HL-60/S4 treated with retinoic acid at 250 ng/mL for 4 days and 3 days (cell line): ENCODE measurements at regions not wholly inside any gene's neighbourhood (a gene's known extent, or its start where the extent isn't known, plus 50 kb on each side); places are given as distances from the start of the nearest gene placed in this dataset.
"Not testable (repeated sequence)": the region's sequence is repeated elsewhere in the genome, so short reads cannot be mapped to it uniquely, and the experiment has no call there.

Experiments
- in situ Hi-C: fragments of 300-500 bp; cut with MboI; formaldehyde crosslinking; loops from 2 replicates; pipeline ENCODE4 v1.7.0; 2022; ENCODE audit warnings: low sequenced_read_pairs

DNA sequence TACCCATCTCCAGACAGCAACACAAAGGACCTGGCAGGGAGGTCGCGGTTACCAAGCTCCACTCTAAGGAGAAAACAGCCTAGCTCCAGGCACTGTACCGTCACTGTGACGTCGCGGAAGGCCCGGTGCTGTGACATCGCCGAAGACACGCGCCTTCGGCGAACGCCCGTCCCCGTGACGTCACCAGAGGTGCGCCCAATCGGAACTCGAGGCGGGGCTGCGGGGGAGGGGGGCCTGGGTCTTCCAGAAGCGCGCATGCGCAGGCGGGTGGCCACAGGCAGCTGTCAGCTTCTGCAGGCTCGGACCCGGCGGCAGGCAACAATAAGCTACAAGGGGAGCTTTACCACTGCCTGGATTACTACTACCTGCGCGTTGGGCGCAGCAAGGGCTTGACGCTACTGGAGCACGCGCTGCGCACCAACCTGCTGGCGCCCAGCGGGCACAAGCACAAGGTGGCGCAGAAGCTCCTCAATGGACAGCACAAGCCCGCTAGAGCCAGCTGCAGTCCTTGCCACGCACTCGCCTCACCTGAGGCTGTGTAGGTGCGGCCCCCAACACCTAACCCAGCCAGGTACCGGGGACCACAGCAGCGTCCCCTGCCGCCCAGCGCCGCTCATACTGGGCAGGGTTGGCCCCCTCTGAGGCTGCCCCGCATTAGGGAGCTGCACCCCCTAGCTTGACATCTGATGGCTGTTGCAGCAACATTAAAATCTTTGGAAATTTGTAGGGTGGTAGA lies 208.4 kb downstream of the TPST1 start:
- in situ Hi-C loops = no loop called here

DNA sequence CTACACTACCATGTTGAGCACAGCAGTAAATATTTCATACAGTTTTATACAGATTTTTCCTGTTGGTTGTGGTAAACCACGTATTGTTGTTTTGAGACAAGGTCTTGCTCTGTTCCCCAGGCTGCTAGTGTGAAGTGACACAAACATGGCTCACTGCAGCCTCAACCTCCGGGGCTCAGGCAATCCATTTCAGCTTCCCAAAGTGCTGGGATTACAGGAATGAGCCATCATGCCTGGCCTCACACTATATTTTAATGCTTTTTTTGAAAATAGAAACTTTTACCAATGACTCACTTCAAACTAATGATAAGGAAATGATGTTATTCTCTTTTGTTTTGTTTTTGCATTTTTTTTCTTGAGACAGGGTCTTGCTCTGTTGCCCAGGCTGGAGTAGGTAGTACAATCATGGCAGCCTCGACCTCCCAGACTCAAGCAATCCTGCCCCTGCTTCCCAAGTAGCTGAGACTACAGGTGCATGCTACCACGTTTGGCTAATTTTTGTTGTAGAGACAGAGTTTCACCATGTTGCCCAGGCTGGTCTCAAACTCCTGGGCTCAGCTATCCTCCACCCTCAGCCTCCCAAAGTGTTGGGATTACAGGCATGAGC lies 210.6 kb downstream of the TPST1 start:
- in situ Hi-C loops = no loop called here

DNA sequence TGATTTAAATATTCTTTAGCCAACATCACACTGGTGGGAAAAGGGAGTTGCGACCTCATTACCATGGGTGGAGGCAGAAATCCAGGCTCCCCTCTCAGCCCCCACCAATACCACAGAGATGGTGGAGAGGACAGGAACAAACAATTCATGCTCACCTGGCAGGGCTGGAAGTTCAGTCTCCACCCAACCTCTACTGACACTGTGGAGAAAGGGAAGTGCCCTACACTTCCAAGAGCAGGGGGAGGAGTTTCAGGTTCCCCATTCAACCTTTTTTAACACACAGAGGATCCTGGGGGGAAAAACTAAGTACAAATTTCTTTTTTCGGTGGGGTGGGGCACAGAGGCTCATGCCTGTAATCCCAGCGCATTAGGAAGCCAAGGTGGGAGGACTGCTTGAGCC lies 210.1 kb upstream of the KCTD7 start:
- in situ Hi-C loops = no loop called here

DNA sequence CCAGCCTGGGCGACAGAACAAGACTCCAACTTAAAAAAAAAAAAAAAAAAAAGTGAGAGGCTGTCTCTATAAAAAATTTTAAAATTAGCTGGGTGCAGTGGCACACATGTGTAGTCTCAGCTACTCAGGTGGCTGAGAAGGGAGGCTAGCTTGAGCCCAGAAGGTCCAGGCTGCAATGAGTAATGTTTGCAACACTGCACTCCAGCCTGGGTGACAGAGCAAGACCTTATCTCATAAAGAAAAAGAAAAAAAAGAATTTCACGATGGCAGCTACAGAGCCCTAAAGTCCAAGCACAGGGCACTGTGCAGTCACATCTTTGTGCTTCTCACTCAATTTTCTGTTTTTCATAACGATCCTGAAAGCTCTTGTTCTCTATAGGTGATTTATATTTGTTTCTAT lies 209.5 kb upstream of the KCTD7 start:
- in situ Hi-C loops = no loop called here

DNA sequence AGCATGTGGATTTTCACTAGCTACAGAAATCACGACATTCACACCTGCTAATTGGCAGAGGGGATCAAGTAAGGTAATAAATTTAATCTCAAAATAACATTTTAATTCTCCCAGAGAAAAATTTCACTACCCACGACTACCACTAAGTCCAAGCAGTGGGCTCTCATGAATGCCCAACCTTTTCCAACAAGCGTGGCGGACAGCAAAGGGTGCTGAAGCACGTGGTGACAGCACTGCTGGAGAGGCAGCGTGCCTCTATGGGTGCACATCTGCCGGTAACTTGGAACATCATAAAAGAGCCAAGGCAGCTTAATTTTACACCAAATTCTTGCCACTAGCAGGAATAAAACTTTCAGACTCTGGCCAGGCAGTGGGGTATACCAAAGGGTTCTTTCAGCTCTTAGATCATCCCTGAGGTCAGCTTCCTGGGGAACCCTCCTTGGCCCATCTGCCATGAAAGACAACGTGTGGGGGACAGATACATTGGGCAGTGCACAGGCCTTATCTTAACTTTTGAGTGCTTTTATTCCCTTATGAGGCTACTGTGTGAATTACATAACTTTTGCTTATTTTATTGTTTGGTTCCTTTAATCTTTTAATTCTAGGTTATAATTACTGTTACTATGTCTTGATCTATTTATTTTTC lies 206.7 kb upstream of the KCTD7 start:
- in situ Hi-C loops = no loop called here

DNA sequence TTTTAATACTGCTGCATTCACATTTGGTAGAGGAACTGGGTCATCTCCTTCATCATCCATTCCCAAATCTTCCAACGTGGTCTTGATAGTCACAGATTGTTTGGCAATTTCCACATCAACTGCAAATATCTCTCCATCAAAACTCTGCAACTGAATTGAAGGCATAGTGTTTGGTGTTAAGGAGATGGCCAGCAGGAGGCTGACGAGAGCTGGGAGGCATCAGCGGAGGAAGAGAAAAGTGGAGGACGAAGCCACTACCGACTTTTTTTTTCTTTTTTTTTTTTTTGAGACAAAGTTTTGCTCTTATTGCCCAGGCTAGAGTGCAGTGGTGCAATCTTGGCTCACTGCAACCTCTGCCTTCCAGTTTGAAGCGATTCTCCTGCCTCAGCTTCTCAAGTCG lies 205.0 kb upstream of the KCTD7 start:
- in situ Hi-C loops = no loop called here

DNA sequence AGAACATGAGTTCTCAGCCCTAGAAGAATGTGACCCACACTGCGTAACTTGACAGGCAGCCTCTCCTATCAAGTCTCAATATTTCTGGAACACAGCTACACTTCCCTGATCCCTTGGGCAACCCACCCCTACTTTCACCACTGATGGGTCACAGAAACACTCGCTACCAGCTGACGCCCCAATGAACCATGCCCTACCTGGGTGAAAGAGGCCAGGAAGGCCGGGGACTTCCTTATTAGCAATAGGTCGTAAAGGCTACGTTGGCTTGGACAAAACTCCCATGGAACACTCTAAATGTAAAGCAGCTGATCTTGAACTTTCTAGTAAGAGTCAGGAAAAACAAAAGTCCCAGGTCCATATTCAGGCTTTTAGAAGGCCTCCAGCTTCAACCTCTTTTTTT lies 202.3 kb upstream of the KCTD7 start:
- in situ Hi-C loops = no loop called here

DNA sequence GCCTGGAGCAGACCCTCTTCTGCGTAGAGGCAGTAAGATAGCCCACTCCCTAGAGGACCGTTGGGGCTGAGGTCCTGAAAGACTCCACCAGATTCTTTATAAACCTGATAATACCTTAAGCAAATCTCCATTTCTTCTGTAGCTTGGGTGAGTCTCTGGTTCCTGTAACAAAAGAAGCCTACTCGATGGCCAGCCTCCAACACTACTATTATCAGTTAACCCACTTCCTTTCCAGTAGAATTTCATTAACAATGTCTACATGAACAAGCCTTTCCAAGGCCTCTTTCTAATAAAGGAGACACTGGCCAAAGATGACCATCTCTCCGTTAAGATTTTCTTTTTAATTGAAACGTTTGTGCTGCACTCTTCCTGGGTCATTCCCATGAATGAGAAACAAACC lies 201.7 kb upstream of the KCTD7 start:
- in situ Hi-C loops = no loop called here

DNA sequence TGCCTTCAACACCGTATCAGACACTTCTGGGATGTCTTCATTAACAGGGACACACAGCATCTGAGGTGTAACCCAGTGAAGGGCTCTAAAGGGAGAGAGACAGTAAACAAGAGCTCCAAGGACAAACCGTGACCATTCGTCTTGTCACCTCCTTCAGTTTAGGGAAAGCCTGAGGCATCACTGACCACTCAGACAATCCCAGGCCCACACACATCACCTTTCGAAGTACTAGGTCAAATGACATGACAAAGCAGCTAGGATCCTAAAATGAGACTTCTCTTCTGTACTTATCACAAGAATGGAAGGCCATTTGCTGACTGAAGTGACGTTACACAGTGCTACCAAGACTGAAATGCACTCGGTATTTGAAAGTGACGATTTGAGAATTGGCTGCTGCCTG lies 200.7 kb upstream of the KCTD7 start:
- in situ Hi-C loops = no loop called here

DNA sequence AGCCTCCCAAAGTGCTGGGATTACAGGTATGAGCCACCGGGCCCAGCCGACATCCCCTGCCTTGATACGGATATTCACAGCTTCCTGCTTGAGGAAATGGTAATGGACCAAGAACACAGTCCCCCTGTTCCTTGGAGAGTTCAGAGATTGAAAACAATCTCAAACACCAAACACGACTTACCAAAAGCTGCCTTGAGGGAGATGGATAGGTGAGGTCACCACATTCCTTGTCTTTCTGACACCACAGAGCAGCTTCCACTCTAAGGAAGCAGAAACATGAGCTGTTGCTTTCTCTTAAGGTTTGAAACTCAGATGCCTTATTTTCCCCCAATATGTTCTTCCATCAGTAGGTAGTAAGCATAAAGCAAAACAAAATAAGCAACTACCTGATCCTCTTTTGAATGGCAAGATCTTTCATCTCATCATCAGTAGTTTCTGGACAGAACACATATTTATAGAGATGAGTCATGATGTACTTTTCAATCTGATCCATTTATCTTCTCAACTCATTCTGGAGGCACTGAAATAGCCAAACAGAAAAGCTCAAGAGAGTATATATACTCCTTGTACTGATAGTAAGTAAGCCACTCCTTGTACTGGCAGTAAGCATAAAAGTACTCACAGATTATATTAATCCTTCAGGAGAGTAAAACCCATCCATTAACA lies 199.1 kb upstream of the KCTD7 start:
- in situ Hi-C loops = no loop called here

DNA sequence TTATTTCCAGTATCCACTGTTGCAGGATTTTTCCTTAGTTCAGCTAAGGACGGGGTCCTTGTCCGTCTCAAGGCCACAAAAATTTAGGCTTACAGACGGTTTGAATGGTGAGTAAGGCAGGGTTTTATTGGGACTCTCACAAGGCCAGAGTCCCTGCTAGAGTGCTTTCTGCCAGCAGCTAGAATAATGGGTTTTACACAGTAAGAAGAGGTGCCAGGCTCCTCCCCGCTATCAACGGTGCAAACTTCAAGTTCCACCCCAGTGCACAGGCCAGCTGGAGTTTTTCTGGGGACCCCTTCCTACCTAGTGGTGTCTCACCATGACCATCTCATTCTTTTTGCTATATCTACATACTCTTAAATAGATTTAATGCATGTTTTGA lies 198.5 kb upstream of the KCTD7 start:
- in situ Hi-C loops = no loop called here

DNA sequence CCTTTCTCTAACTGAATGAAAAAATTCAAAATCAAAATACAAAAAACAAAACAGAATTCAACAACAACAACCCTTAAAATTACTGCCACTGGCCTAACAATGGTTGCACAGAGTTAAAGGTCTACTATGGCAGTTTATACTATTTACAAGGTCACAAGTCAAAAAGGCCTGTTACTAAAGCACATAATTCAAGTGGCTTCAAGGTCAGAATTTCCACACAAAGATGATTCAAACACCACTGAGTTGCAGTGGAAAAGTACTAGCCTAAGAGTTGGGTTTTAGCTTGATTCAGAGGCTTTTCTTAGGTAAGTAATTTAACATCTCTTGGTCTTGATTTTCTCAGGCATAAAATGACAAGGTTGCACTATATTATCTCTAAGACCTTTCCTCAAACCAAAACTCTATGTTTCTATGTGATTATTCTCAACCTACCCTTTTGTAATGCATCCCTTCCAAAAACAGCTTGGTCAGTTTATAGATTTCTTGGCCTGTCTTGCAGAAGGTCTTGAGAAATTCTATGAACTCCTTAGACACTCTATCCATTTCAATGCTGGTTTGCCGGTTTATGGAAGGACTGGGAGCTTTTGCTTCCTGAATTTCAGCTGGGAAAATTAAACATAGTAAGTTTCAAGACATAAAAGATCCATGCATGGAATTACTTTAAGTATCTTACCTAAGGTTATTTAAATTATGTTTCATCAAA lies 189.8 kb upstream of the KCTD7 start:
- in situ Hi-C loops = not testable (repeated sequence)

DNA sequence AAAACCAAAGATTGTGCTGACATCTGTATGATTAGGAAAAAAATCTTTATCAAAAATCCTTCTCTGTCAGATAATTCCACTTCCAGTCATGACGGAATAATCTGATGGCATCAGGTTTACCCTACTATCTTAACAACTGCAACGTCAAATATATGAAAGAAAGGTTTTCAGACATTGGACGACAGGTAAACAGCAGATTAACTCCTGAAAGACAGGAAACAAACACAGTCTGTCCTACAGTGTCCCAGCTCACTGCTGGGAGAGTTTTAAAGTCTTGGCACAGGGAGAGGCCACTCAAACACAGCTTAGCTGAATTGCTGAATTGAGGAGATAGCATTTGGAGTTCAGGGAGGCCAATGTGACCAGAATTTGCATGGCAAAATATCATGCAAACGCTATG lies 186.3 kb upstream of the KCTD7 start:
- in situ Hi-C loops = no loop called here

DNA sequence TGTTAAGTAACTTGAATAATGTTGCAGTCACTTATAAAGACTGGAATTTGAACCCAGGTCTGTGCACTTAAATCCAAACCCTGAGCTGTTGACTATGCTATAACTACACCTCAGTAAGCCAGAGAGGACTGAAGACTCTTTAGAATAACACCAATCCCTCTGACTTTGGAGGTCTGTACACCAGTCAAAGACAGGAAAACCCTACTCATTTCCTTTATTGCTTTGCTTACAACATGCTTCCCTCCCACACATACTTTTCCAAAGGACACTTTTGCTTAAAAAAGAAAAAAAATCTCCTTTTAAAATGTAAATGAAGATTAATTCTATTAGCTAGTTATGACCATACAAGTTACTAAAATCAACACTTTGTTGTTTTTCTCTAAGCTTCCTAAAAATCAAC lies 184.7 kb upstream of the KCTD7 start:
- in situ Hi-C loops = no loop called here

DNA sequence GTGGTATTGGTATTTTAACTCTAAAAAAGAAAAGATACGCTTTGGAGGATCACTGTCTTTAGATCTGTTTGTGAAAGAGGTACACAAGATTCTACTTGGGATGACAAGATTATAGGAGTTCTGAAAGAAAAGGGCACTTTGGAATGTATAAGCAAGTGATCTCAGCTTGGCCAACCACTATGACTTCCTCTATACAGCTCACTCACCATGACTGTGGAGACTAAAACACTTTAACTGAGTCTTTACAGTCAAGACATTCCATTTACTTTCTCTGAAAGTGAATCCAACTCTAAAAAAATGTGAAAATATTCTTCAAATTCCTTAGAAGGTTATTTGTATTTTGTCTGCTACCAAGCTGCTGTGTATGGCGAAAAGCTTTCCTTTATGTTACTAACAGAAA lies 181.7 kb upstream of the KCTD7 start:
- in situ Hi-C loops = not testable (repeated sequence)

DNA sequence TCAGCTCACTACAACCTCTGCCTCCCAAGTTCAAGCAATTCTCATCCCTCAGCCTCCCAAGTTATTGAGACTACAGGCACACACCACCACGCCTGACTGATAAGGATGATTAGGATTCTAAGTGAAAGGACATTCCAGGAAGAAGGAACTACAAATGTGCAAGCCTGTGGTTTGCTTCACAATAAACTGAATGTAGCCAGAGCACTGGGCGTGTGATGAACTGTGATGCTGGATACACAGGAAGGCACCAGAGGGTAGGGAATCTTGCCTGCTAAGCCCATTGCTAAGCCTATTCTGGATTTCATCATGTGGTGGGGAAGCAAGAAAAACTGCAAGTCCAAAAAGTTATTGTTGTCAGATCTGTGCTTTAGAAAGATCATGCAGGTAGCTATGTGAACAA lies 177.9 kb upstream of the KCTD7 start:
- in situ Hi-C loops = not testable (repeated sequence)

DNA sequence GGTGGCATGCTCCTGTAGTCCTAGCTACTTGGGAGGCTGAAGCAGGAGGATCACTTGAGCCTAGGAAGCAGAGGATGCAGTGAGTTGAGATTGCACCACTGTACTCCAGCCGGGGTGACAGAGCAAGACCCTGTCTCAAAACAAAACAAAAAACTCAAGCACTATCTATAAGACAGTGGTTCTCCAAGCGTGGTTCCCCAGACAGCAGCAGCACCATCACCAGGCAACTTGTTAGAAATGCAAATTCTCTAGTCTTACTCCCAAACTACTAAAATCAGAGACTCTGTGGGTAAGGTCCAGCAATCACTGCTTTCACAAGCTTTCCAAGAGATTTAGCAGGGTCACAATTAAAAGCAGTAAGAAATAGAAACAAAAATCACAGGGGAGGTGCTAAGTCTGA lies 177.0 kb upstream of the KCTD7 start:
- in situ Hi-C loops = not testable (repeated sequence)

DNA sequence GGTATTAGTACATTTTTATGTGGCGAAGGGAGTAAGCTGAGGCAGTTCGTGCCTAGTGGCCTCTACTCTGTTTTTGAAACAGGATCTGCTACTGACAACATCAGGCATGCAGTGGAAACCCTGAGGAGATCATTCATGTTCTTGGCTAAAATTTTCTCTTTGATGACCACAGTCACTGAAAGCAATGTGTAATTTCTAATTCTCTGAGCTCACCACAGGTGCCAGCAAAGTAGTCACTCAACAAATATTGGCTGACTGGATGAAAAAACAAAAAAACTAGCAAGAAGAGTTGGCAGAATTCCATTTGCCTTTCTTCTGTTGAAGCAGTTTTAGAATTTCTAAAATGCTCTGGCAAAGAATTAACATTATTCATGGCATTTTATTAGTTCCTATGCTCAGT lies 176.5 kb upstream of the KCTD7 start:
- in situ Hi-C loops = no loop called here

DNA sequence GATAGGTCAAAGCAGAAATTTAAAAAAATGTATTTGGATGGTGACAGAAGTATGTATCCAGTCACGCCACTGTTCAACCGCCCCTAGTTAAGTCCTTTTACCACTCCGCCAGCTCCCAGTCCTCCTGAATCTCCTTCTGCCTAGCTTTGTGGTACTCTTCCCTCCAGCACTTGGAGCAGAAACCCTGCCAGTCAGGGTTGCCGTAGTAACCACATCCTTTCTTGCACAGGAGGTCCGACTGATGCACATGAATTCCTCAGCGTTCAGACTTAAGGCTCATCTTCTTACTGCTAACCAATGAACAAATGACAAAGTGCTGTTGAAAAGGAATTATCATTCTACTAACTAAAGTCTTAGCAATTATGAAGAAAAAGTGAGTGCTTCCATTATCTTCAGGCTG lies 175.3 kb upstream of the KCTD7 start:
- in situ Hi-C loops = no loop called here

DNA sequence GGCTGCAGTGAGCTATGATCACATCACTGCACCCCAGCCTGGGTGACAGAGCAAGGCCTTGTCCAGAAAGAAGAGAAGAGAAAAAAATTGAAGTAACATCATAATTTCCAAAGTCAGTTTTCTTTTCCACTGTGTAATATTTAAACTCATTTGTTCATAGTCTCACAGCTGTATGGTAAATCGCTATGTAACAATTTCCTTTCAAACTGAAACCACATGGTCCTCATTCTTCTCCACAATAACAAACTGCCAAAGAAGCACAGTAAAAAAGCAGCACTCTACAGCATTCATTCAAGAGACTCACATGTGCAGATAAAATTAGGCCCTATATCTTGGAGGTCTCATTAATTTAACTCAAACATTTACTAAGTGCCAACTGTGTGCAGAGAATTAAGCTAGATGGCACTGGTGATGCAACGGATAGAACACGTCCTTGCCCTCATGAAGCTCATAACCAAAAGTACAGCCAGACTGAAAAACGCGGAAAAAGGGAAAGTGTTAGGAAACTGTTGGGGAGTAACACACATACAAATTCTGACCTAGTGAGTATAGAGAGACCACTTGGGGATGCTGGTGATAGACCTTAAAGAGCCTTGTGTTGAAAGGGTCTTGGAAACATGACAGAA lies 174.0 kb upstream of the KCTD7 start:
- in situ Hi-C loops = no loop called here

DNA sequence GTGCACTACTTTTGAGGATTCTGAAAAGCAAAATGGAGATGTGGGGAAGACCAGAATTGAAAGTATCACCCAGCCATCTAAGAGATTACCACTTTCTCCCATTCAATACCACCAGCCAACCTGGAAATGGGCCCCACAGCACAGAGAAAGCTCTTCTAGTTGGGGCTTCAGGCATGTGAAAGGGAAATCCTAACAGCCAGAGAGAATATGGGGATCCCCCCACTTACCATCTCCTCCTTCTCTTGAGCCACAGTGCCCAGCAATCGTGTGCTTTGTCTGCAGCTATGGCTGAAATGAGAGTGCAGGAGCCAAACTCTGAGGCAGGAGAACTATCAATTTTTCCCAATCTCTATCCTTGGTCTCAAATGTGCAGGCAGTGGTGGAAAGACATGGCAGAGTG lies 173.2 kb upstream of the KCTD7 start:
- in situ Hi-C loops = not testable (repeated sequence)
